GM12872 (cell line): ENCODE measurements at regions not wholly inside any gene's neighbourhood (a gene's known extent, or its start where the extent isn't known, plus 50 kb on each side); places are given as distances from the start of the nearest gene placed in this dataset.

Experiments
- TF ChIP-seq, protein P1 (sequence below): IDR thresholded peaks from 3 replicates; pipeline ENCODE4 v1.5.1; 2011; ENCODE audit warnings: low read depth, mild to moderate bottlenecking, low read length, moderate library complexity; ENCODE audit not compliant: insufficient read depth

- TF ChIP-seq, protein P1, sequence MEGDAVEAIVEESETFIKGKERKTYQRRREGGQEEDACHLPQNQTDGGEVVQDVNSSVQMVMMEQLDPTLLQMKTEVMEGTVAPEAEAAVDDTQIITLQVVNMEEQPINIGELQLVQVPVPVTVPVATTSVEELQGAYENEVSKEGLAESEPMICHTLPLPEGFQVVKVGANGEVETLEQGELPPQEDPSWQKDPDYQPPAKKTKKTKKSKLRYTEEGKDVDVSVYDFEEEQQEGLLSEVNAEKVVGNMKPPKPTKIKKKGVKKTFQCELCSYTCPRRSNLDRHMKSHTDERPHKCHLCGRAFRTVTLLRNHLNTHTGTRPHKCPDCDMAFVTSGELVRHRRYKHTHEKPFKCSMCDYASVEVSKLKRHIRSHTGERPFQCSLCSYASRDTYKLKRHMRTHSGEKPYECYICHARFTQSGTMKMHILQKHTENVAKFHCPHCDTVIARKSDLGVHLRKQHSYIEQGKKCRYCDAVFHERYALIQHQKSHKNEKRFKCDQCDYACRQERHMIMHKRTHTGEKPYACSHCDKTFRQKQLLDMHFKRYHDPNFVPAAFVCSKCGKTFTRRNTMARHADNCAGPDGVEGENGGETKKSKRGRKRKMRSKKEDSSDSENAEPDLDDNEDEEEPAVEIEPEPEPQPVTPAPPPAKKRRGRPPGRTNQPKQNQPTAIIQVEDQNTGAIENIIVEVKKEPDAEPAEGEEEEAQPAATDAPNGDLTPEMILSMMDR, result no peak
Measured at GRCh38 chr12:59087691-59088090, 167.4 kb upstream of the LRIG3 start.

DNA sequence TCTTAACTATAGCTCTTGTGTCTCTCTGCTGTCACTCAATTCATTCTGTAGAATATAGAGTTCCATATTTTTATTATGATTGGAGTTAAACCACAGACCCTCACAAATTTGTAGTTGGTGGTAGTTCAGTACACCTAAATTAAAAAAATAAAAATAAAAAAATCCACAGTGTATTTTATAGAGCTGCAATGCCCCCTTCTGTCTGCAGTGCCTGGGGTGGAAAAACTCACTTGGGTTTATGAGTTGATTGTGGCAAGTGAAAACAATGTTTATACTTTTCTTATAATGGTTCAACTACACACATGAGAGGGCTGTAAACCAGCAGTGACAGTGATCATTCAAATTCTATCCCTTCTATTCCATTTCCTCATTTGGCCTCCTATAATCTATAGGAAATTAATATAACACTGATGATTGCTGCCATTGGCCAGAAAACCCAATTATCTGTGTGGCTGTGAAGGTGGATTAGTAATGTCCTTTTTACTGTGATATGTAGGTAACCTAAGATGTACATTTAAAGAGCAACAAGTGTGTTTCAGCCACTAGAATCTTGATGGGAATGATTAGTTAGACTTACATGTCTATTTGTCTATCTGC is 166.9 kb upstream of the LRIG3 start:
- TF ChIP-seq, protein P1, result no peak

- TF ChIP-seq, protein P1, result no peak
Measured at GRCh38 chr12:59086126-59086525, 165.8 kb upstream of the LRIG3 start.

DNA sequence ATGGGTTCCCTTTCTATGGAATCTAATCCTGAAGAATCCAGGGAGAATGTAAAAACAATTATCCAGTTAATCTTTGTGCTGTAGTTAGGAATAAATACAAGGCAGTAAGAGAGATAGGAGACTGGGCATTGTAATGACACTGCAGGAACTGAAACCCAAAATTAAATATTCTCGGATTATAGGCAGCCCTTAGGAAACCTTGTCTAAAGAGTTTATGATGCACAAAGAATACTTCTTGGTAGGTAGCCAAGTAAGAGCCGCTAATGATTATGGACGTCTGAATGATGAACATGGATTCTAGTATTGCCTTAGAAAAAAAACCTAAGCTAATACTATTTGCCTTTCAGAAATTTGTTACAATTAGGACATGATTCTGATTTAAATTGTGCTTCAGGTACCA is 165.4 kb upstream of the LRIG3 start:
- TF ChIP-seq, protein P1, result no peak

GRCh38 chr12:59084511-59085375 is 164.4 kb upstream of the LRIG3 start:
- TF ChIP-seq, protein P1, result no peak

DNA sequence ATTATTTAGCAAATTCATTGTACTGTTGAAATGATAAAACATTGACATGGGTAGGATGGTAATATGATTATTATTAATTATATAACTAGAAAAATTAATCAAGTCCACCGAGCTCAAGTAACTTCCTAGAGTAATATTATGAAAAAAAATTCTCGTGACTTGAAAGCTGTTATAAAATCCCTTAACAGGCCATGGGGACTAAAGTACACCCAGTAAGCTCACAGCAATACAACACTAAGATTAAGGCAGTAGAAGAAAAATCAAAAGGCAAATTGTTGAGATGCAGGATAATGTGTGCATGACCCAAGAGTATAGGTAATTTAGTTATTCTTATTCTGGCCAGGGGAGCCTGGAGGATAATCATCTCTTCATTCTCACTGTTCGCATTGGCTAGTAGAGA is 162.6 kb upstream of the LRIG3 start:
- TF ChIP-seq, protein P1, result no peak

GRCh38 chr12:59080101-59080500 is 159.8 kb upstream of the LRIG3 start:
- TF ChIP-seq, protein P1, result no peak
